ENCODE measurements at regions not wholly inside any gene's neighbourhood (a gene's known extent, or its start where the extent isn't known, plus 50 kb on each side); places are given as distances from the start of the nearest gene placed in this dataset.

DNA sequence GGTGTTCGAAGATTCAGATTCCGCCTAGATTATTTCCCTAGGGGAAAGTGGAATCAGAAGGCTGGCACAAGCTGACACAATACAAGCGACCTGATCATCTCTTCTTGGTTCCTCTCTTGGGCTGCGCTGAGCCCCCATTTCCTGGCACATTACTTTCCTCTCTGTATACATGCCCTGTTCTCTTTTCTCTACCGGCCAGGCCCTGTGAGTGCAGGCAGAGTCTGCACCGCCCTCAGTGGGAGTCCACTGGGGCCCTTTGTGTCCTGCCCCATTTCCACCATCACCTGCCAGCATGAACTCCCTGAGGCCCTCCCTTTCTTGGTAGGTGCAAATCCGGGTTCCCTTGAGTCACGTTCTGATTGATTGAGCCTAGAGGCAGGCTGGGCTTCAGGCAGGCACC, 287.9 kb downstream of the MSX2 start:
- H3K4me3 ChIP-seq = no peak overlapping the region
- intact Hi-C loops (cut with DNase I) = no loop called here
- TF ChIP-seq, protein P1, sequence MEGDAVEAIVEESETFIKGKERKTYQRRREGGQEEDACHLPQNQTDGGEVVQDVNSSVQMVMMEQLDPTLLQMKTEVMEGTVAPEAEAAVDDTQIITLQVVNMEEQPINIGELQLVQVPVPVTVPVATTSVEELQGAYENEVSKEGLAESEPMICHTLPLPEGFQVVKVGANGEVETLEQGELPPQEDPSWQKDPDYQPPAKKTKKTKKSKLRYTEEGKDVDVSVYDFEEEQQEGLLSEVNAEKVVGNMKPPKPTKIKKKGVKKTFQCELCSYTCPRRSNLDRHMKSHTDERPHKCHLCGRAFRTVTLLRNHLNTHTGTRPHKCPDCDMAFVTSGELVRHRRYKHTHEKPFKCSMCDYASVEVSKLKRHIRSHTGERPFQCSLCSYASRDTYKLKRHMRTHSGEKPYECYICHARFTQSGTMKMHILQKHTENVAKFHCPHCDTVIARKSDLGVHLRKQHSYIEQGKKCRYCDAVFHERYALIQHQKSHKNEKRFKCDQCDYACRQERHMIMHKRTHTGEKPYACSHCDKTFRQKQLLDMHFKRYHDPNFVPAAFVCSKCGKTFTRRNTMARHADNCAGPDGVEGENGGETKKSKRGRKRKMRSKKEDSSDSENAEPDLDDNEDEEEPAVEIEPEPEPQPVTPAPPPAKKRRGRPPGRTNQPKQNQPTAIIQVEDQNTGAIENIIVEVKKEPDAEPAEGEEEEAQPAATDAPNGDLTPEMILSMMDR (IDR thresholded peaks at IDR 0.05) = no peak
- no peak for TF ChIP-seq POLR2A (IDR thresholded peaks at IDR 0.05)
- H3K36me3 ChIP-seq (replicated peaks in 1 of 2) = no peaks in the 10 kb centered on the region
- DNase-seq = no peak
- no peaks in the 10 kb centered on the region for H3K9me3 ChIP-seq (replicated peaks in 1 of 3)
- 66 to 72% (median 68%) methylated on average over 8 of the region's 8 CpGs for WGBS, 4 donors
- no peaks in the 10 kb centered on the region for H3K4me1 ChIP-seq (replicated peaks in 1 of 2)
- H3K27ac ChIP-seq = no peak overlapping the region
- no peaks in the 10 kb centered on the region for H3K27me3 ChIP-seq

DNA sequence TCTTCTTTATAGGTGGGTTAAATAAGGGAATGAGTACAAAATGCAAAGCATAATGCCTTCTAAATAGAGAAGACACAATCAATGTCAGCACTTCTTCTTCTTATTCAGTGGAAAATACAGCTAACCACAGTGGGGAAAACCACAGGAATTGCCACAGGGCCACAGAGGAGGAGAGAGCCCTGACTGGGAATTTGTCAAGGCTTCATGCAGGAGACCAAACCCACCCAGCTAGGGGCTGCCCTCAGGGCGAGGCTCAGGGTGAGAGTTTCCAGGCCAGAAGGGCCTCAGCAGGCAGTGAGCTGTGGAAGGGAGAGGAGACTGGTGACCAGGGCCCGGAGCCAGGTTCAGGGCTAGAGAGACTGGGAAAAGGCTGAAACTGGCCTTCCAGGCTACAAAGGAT, 279.1 kb downstream of the MSX2 start:
- 76 to 89% (median 81%) methylated on average over 2 of the region's 2 CpGs for WGBS, 4 donors
- Histone ChIP-seq H3K9me3 (replicated peaks in 1 of 3) (no peaks in the 10 kb centered on the region), H3K36me3 (replicated peaks in 1 of 2) (no peaks in the 10 kb centered on the region)

DNA sequence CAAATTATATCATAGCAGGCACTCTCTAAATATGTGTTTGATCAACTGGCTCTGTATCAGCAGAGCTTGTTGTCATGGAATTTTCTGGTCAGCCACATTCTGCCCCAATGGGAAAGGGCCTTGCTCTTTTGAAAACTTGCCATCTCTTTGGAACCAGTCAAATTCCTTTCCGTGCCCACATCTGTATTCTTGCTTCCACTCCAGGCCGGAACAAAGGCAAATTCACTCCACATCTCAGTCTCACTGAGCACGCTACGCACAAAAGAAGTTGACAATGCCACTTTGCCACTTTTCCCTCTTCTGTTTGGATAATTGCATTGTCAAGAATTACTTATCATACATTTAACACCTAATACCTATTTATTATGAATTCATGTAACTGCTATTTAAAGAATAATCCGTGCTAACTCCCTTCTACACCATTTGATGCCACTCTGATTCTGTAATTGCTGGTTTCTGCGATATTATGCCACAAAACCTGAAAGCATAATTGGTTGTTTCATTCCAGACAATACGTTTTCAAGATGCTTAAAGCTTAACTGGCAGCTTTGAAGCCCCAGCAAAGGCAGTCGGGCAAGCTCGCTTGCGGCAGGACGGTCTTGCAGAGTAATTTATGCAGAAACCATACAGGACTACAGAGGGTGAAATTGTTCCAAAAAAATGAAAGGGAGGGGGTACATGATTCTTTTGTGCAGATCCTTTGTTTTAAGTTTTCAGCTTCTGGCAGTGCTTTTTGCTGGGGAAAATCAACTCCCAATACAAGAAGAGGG, 277.7 kb downstream of the MSX2 start:
- no peak for TF ChIP-seq POLR2A (IDR thresholded peaks at IDR 0.05)
- TF ChIP-seq, protein P1 (IDR thresholded peaks at IDR 0.05) = no peak
- H3K4me1 ChIP-seq (replicated peaks in 1 of 2) = no peaks in the 10 kb centered on the region
- intact Hi-C loops (cut with DNase I) = no loop called here
- no peaks in the 10 kb centered on the region for H3K9me3 ChIP-seq (replicated peaks in 1 of 3)
- no peaks in the 10 kb centered on the region for H3K27me3 ChIP-seq
- no peaks in the 10 kb centered on the region for H3K36me3 ChIP-seq (replicated peaks in 1 of 2)
- 71 to 74% (median 73%) methylated on average over 11 of the region's 11 CpGs for WGBS, 4 donors
- DNase-seq = no peak
- H3K4me3 ChIP-seq = no peak overlapping the region
- H3K27ac ChIP-seq = no peak overlapping the region

More for the DNA sequence above, 279.1 kb downstream of the MSX2 start:
- DNase-seq = no peak
- Histone ChIP-seq H3K27me3 (no peaks in the 10 kb centered on the region), H3K4me3 (no peak overlapping the region), H3K4me1 (replicated peaks in 1 of 2) (no peaks in the 10 kb centered on the region), H3K27ac (no peak overlapping the region)
- intact Hi-C loops (cut with DNase I) = no loop called here
- no peak for TF ChIP-seq POLR2A (IDR thresholded peaks at IDR 0.05)
- TF ChIP-seq, protein P1 (IDR thresholded peaks at IDR 0.05) = no peak

DNA sequence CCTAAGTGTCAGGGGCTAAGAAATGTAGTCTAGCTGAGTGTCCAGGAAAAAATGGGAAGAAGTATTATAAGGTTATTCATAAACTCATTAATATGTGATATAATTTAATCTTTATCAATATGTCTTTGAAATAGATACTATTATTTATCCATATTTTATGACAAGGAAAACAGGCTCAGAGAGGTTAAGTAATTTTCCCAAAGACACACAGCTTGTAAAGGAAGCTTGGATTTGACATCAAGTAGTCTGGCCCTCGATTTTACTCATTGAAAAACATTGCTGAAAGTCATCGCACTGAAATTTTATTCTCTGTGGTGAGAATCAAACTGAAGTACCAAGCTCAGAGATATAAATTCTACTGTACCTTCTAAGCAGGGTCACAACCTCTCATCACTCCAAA, 276.9 kb downstream of the MSX2 start:
- TF ChIP-seq, protein P1 (IDR thresholded peaks at IDR 0.05) = no peak
- no peak for TF ChIP-seq POLR2A (IDR thresholded peaks at IDR 0.05)
- intact Hi-C loops (cut with DNase I) = no loop called here
- 23 to 76% (median 55%) methylated on average over 2 of the region's 2 CpGs for WGBS, 4 donors
- DNase-seq = no peak
- H3K36me3 ChIP-seq (replicated peaks in 1 of 2) = no peaks in the 10 kb centered on the region
- no peaks in the 10 kb centered on the region for H3K9me3 ChIP-seq (replicated peaks in 1 of 3)
- H3K4me3 ChIP-seq = no peak overlapping the region
- no peaks in the 10 kb centered on the region for H3K27me3 ChIP-seq
- no peak overlapping the region for H3K27ac ChIP-seq
- no peaks in the 10 kb centered on the region for H3K4me1 ChIP-seq (replicated peaks in 1 of 2)
